CD4-positive, CD25-positive, alpha-beta regulatory T cell (primary cell): ENCODE measurements at regions not wholly inside any gene's neighbourhood (a gene's known extent, or its start where the extent isn't known, plus 50 kb on each side); places are given as distances from the start of the nearest gene placed in this dataset.

Experiments
- ATAC-seq, 2 donors: fragments of 150-1000 bp; cut with Tn5 transposase; one replicate each; pipeline ENCODE4 v1.10.0; 2021; ENCODE audit warnings: low read depth in 2 of 2, moderate number of reproducible peaks in 2 of 2, moderate library complexity in 1 of 2
- DNase-seq, 3 donors: peaks; one replicate each; pipeline versions ENCODE4 v3.0.0 to v3.0.0-alpha.2; 2012 to 2022; ENCODE audit warnings: mixed read lengths in 1 of 3
- H3K27ac ChIP-seq: one replicate; pipeline ENCODE4 v1.7.0; 2013; ENCODE audit warnings: mild to moderate bottlenecking, low read length; ENCODE audit not compliant: insufficient read depth, poor library complexity, severe bottlenecking
- H3K27me3 ChIP-seq: one replicate; pipeline ENCODE4 v1.7.0; 2013; ENCODE audit warnings: low read length; ENCODE audit not compliant: control insufficient read depth, insufficient read depth
- H3K36me3 ChIP-seq: one replicate; pipeline ENCODE4 v1.7.0; 2013; ENCODE audit warnings: mild to moderate bottlenecking, low read length, moderate library complexity; ENCODE audit not compliant: control insufficient read depth, insufficient read depth
- H3K4me1 ChIP-seq: 2 replicates; pipeline ENCODE4 v1.7.0; 2013; ENCODE audit warnings: mild to moderate bottlenecking, low read length; ENCODE audit not compliant: insufficient read depth, control insufficient read depth, poor library complexity, severe bottlenecking
- H3K4me3 ChIP-seq: one replicate; pipeline ENCODE4 v1.7.0; 2013; ENCODE audit warnings: low read depth, mild to moderate bottlenecking, low read length, moderate library complexity
- H3K9me3 ChIP-seq, 2 experiments: 1 replicate in 1 of 2; 2 replicates in 1 of 2; pipeline ENCODE4 v1.7.0; 2013; ENCODE audit warnings: low read length in 2 of 2, mild to moderate bottlenecking in 1 of 2, moderate library complexity in 1 of 2; ENCODE audit not compliant: control insufficient read depth in 2 of 2
- H3K27ac Mint-ChIP-seq, 3 donors: one replicate each; pipeline ENCODE4 v1.8.0; 2020 to 2022; ENCODE audit warnings: mild to moderate bottlenecking in 3 of 3, mixed read lengths in 3 of 3, moderate library complexity in 2 of 3
- H3K27me3 Mint-ChIP-seq: one replicate; pipeline ENCODE4 v1.8.0; 2022; ENCODE audit warnings: mild to moderate bottlenecking, mixed read lengths
- H3K36me3 Mint-ChIP-seq: one replicate; pipeline ENCODE4 v1.8.0; 2020; ENCODE audit warnings: mixed read lengths
- H3K4me1 Mint-ChIP-seq, 4 donors: one replicate each; pipeline ENCODE4 v1.8.0; 2020 to 2022; ENCODE audit warnings: mixed read lengths in 4 of 4, mild to moderate bottlenecking in 1 of 4
- H3K4me3 Mint-ChIP-seq, 4 donors: one replicate each; pipeline ENCODE4 v1.8.0; 2020 to 2022; ENCODE audit warnings: mild to moderate bottlenecking in 4 of 4, mixed read lengths in 4 of 4, moderate library complexity in 3 of 4
- H3K9me3 Mint-ChIP-seq, 7 donors: one replicate each; pipeline ENCODE4 v1.8.0; 2020 to 2022; ENCODE audit warnings: mixed read lengths in 7 of 7, mild to moderate bottlenecking in 3 of 7, moderate library complexity in 2 of 7

GRCh38 chr16:50425044-50425443 lies 56.3 kb upstream of the BRD7 start:
- Histone ChIP-seq H3K36me3 (no peaks in the 10 kb centered on the region), H3K4me3 (no peak overlapping the region), H3K27me3 (peaks cover 9% of the 10 kb centered on the region), H3K9me3 (peaks cover 3% of the 10 kb centered on the region in 2 experiments), H3K27ac (no peak overlapping the region), H3K4me1 (no peaks in the 10 kb centered on the region)
- H3K27ac Mint-ChIP-seq: no peak overlapping the region
- DNase-seq (no peak), ATAC-seq (no peak)
- H3K27me3 Mint-ChIP-seq: peaks cover 26% of the 10 kb centered on the region
- H3K36me3 Mint-ChIP-seq: peaks cover 3% of the 10 kb centered on the region
- H3K9me3 Mint-ChIP-seq: peaks cover 0 to 15% (median 4%) of the 10 kb centered on the region in 7 donors
- H3K4me3 Mint-ChIP-seq: no peak overlapping the region
- peaks cover 0 to 3% (median 0%) of the 10 kb centered on the region in 4 donors for H3K4me1 Mint-ChIP-seq

- Histone ChIP-seq H3K4me1 (no peaks in the 10 kb centered on the region), H3K27me3 (peaks cover 12% of the 10 kb centered on the region), H3K9me3 (peaks cover 23 to 24% of the 10 kb centered on the region in 2 experiments), H3K36me3 (no peaks in the 10 kb centered on the region), H3K4me3 (no peak overlapping the region), H3K27ac (no peak overlapping the region)
- H3K36me3 Mint-ChIP-seq: peaks cover 3% of the 10 kb centered on the region
- peaks cover 0 to 3% (median 0%) of the 10 kb centered on the region in 4 donors for H3K4me1 Mint-ChIP-seq
- ATAC-seq: no peak
- peaks cover 0 to 33% (median 16%) of the 10 kb centered on the region in 7 donors for H3K9me3 Mint-ChIP-seq
- H3K27me3 Mint-ChIP-seq: peaks cover 29% of the 10 kb centered on the region
- no peak overlapping the region for H3K27ac Mint-ChIP-seq
- no peak overlapping the region for H3K4me3 Mint-ChIP-seq
- no peak for DNase-seq
Measured at GRCh38 chr16:50422926-50423325, 54.1 kb upstream of the BRD7 start.

- DNase-seq: no peak
- no peak for ATAC-seq
- Mint-ChIP-seq H3K27ac (no peak overlapping the region), H3K36me3 (peaks cover 3% of the 10 kb centered on the region), H3K27me3 (peaks cover 24% of the 10 kb centered on the region), H3K4me1 (no peaks in the 10 kb centered on the region), H3K4me3 (no peak overlapping the region), H3K9me3 (peaks cover 0 to 56% (median 24%) of the 10 kb centered on the region in 7 donors)
- Histone ChIP-seq H3K4me3 (no peak overlapping the region), H3K36me3 (no peaks in the 10 kb centered on the region), H3K27me3 (peaks cover 14% of the 10 kb centered on the region), H3K4me1 (no peaks in the 10 kb centered on the region), H3K27ac (no peak overlapping the region), H3K9me3 (peaks cover 43 to 49% of the 10 kb centered on the region in 2 experiments)
Measured at GRCh38 chr16:50419116-50419515, 50.3 kb upstream of the BRD7 start.
